NCI-H2081 (cell line): ENCODE measurements at regions not wholly inside any gene's neighbourhood (a gene's known extent, or its start where the extent isn't known, plus 50 kb on each side); places are given as distances from the start of the nearest gene placed in this dataset.

Experiments used
- DNase-seq, 2 experiments: peaks; one replicate each; lab custom pipeline; 2025; lab: John Stamatoyannopoulos, UW

- no peak for DNase-seq
These were observed 973.5 kb upstream of the GOT2 start for GRCh38 chr16:59707436-59708226.

GRCh38 chr16:59701963-59702930 is 968.1 kb upstream of the GOT2 start:
- no peak for DNase-seq

- no peak for DNase-seq
These were observed 965.7 kb upstream of the GOT2 start for GRCh38 chr16:59699786-59700185.

GRCh38 chr16:59698346-59699020 is 964.4 kb upstream of the GOT2 start:
- no peak for DNase-seq

- no peak for DNase-seq
These were observed 963.6 kb upstream of the GOT2 start for GRCh38 chr16:59697761-59698160.

GRCh38 chr16:59697236-59697635 is 963.1 kb upstream of the GOT2 start:
- DNase-seq: no peak

GRCh38 chr16:59696495-59696894 is 962.4 kb upstream of the GOT2 start:
- DNase-seq: no peak

- DNase-seq: no peak
These were observed 956.1 kb upstream of the GOT2 start for GRCh38 chr16:59690216-59690615.

- no peak for DNase-seq
These were observed 953.9 kb upstream of the GOT2 start for GRCh38 chr16:59688006-59688405.

- no peak for DNase-seq
These were observed 952.3 kb upstream of the GOT2 start for GRCh38 chr16:59686405-59686804.

GRCh38 chr16:59684911-59685310 is 950.8 kb upstream of the GOT2 start:
- no peak for DNase-seq

- DNase-seq: no peak
These were observed 949.6 kb upstream of the GOT2 start for GRCh38 chr16:59683709-59684108.

- no peak for DNase-seq
These were observed 931.6 kb upstream of the GOT2 start for GRCh38 chr16:59665618-59666220.

GRCh38 chr16:59658572-59658971 is 924.5 kb upstream of the GOT2 start:
- no peak for DNase-seq

- DNase-seq: no peak
These were observed 920.9 kb upstream of the GOT2 start for GRCh38 chr16:59655031-59655430.

GRCh38 chr16:59654455-59654854 is 920.3 kb upstream of the GOT2 start:
- DNase-seq: no peak

GRCh38 chr16:59651662-59652061 is 917.5 kb upstream of the GOT2 start:
- DNase-seq: no peak

GRCh38 chr16:59645194-59645593 is 911.1 kb upstream of the GOT2 start:
- DNase-seq: no peak

- no peak for DNase-seq
These were observed 901.6 kb upstream of the GOT2 start for GRCh38 chr16:59635674-59636073.

- no peak for DNase-seq
These were observed 900.8 kb upstream of the GOT2 start for GRCh38 chr16:59634951-59635350.

GRCh38 chr16:59634004-59634579 is 900.0 kb upstream of the GOT2 start:
- no peak for DNase-seq
